DMS79 treated with DMSO at 0.1 percent for 48 hours (cell line): ENCODE measurements at regions not wholly inside any gene's neighbourhood (a gene's known extent, or its start where the extent isn't known, plus 50 kb on each side); places are given as distances from the start of the nearest gene placed in this dataset.
"Not testable (repeated sequence)": the region's sequence is repeated elsewhere in the genome, so short reads cannot be mapped to it uniquely, and the experiment has no call there.

ENCODE experiments used
- DNase-seq: peaks from one replicate; lab custom pipeline; 2025; lab: John Stamatoyannopoulos, UW

GRCh38 chr2:40690525-40690924 is 238.6 kb upstream of the SLC8A1 start:
- no peak for DNase-seq

GRCh38 chr2:40700231-40700954 is 248.5 kb upstream of the SLC8A1 start:
- DNase-seq, result no peak

GRCh38 chr2:40712197-40712894 is 260.5 kb upstream of the SLC8A1 start:
- not testable (repeated sequence) for DNase-seq

- no peak for DNase-seq
Observed at GRCh38 chr2:40716879-40717278, 265.0 kb upstream of the SLC8A1 start.

GRCh38 chr2:40719414-40719813 is 267.5 kb upstream of the SLC8A1 start:
- no peak for DNase-seq

GRCh38 chr2:40721595-40721994 is 269.7 kb upstream of the SLC8A1 start:
- DNase-seq, result no peak

GRCh38 chr2:40723194-40723593 is 271.3 kb upstream of the SLC8A1 start:
- DNase-seq, result no peak

GRCh38 chr2:40725040-40725439 is 273.1 kb upstream of the SLC8A1 start:
- DNase-seq, result no peak

- DNase-seq, result no peak
Observed at GRCh38 chr2:40725950-40726349, 274.1 kb upstream of the SLC8A1 start.

- no peak for DNase-seq
Observed at GRCh38 chr2:40734797-40735196, 282.9 kb upstream of the SLC8A1 start.

- no peak for DNase-seq
Observed at GRCh38 chr2:40737180-40737579, 285.3 kb upstream of the SLC8A1 start.

- no peak for DNase-seq
Observed at GRCh38 chr2:40740419-40740818, 288.5 kb upstream of the SLC8A1 start.

GRCh38 chr2:40741532-40741931 is 289.6 kb upstream of the SLC8A1 start:
- DNase-seq, result no peak

- no peak for DNase-seq
Observed at GRCh38 chr2:40746191-40746590, 294.3 kb upstream of the SLC8A1 start.

- DNase-seq, result no peak
Observed at GRCh38 chr2:40751981-40752380, 300.1 kb upstream of the SLC8A1 start.

GRCh38 chr2:40752796-40753195 is 300.9 kb upstream of the SLC8A1 start:
- no peak for DNase-seq

GRCh38 chr2:40754912-40755311 is 303.0 kb upstream of the SLC8A1 start:
- no peak for DNase-seq

GRCh38 chr2:40758401-40759155 is 306.7 kb upstream of the SLC8A1 start:
- DNase-seq, result peak; percentile 4

GRCh38 chr2:40760071-40760666 is 308.3 kb upstream of the SLC8A1 start:
- peak; percentile 5 for DNase-seq

- no peak for DNase-seq
Observed at GRCh38 chr2:40773291-40773690, 321.4 kb upstream of the SLC8A1 start.

GRCh38 chr2:40783704-40784103 is 331.8 kb upstream of the SLC8A1 start:
- DNase-seq, result no peak

- DNase-seq, result no peak
Observed at GRCh38 chr2:40786636-40787035, 334.7 kb upstream of the SLC8A1 start.

- no peak for DNase-seq
Observed at GRCh38 chr2:40797120-40797519, 345.2 kb upstream of the SLC8A1 start.
